GM19455 (cell line): ENCODE measurements at regions not wholly inside any gene's neighbourhood (a gene's known extent, or its start where the extent isn't known, plus 50 kb on each side); places are given as distances from the start of the nearest gene placed in this dataset.

Experiments used
- ATAC-seq: cut with Tn5 transposase; IDR thresholded peaks from one replicate; pipeline ENCODE4 v1.9.1; 2021; ENCODE audit not compliant: unreplicated experiment

GRCh38 chr22:48050836-48051235, 1288.4 kb downstream of the TBC1D22A start:
- ATAC-seq: no peak

GRCh38 chr22:48049116-48049515, 1286.7 kb downstream of the TBC1D22A start:
- ATAC-seq: no peak

- ATAC-seq: no peak
Measured at GRCh38 chr22:48047722-48048500, 1285.5 kb downstream of the TBC1D22A start.

- ATAC-seq: peak; percentile 92
Measured at GRCh38 chr22:48045369-48045768, 1282.9 kb downstream of the TBC1D22A start.

- ATAC-seq: no peak
Measured at GRCh38 chr22:48044487-48045060, 1282.1 kb downstream of the TBC1D22A start.

- no peak for ATAC-seq
Measured at GRCh38 chr22:48043581-48043980, 1281.1 kb downstream of the TBC1D22A start.

GRCh38 chr22:48042621-48043395, 1280.4 kb downstream of the TBC1D22A start:
- no peak for ATAC-seq

- ATAC-seq: no peak
Measured at GRCh38 chr22:48039326-48039725, 1276.9 kb downstream of the TBC1D22A start.

- no peak for ATAC-seq
Measured at GRCh38 chr22:48037618-48038017, 1275.2 kb downstream of the TBC1D22A start.

GRCh38 chr22:48035897-48036296, 1273.4 kb downstream of the TBC1D22A start:
- no peak for ATAC-seq

GRCh38 chr22:48031589-48031988, 1269.1 kb downstream of the TBC1D22A start:
- no peak for ATAC-seq

GRCh38 chr22:48025096-48025495, 1262.6 kb downstream of the TBC1D22A start:
- no peak for ATAC-seq

- ATAC-seq: no peak
Measured at GRCh38 chr22:48021991-48022401, 1259.5 kb downstream of the TBC1D22A start.

GRCh38 chr22:48018346-48018745, 1255.9 kb downstream of the TBC1D22A start:
- no peak for ATAC-seq

- no peak for ATAC-seq
Measured at GRCh38 chr22:48015701-48016100, 1253.3 kb downstream of the TBC1D22A start.

- no peak for ATAC-seq
Measured at GRCh38 chr22:48004936-48005335, 1242.5 kb downstream of the TBC1D22A start.

- ATAC-seq: no peak
Measured at GRCh38 chr22:48004038-48004437, 1241.6 kb downstream of the TBC1D22A start.

GRCh38 chr22:48001101-48001500, 1238.7 kb downstream of the TBC1D22A start:
- no peak for ATAC-seq

GRCh38 chr22:47997612-47998011, 1235.2 kb downstream of the TBC1D22A start:
- no peak for ATAC-seq

- no peak for ATAC-seq
Measured at GRCh38 chr22:47997052-47997590, 1234.7 kb downstream of the TBC1D22A start.

GRCh38 chr22:47996446-47996857, 1234.0 kb downstream of the TBC1D22A start:
- no peak for ATAC-seq

- ATAC-seq: no peak
Measured at GRCh38 chr22:47995718-47996117, 1233.3 kb downstream of the TBC1D22A start.
